H9 (cell line): ENCODE measurements at regions not wholly inside any gene's neighbourhood (a gene's known extent, or its start where the extent isn't known, plus 50 kb on each side); places are given as distances from the start of the nearest gene placed in this dataset.

ENCODE experiments used
- DNase-seq: peaks from one replicate; pipeline ENCODE4 v3.0.0-alpha.2; 2017
- H2AFZ ChIP-seq: one replicate; pipeline ENCODE4 v1.6.1; 2013; ENCODE audit warnings: mild to moderate bottlenecking, low read length, control low read depth, moderate library complexity
- H2AK5ac ChIP-seq: 2 replicates; pipeline ENCODE4 v1.6.1; 2013; ENCODE audit warnings: low read length, control low read depth, mixed read lengths; ENCODE audit not compliant: insufficient read length
- H2BK120ac ChIP-seq: one replicate; pipeline ENCODE4 v1.6.1; 2013; ENCODE audit warnings: low read depth, mild to moderate bottlenecking, low read length, control low read depth, inconsistent platforms; ENCODE audit not compliant: poor library complexity, severe bottlenecking
- H2BK12ac ChIP-seq: 2 replicates; pipeline ENCODE4 v1.6.1; 2013; ENCODE audit warnings: low read length, control low read depth, mixed read lengths, low read depth; ENCODE audit not compliant: insufficient read length
- H2BK15ac ChIP-seq: 2 replicates; pipeline ENCODE4 v1.6.1; 2013; ENCODE audit warnings: low read depth, low read length, control low read depth
- H2BK20ac ChIP-seq: one replicate; pipeline ENCODE4 v1.6.1; 2013; ENCODE audit warnings: low read depth, mild to moderate bottlenecking, low read length, control low read depth, inconsistent platforms; ENCODE audit not compliant: poor library complexity, severe bottlenecking
- H2BK5ac ChIP-seq: 2 replicates; pipeline ENCODE4 v1.6.1; 2013; ENCODE audit warnings: low read length, control low read depth, mixed read lengths; ENCODE audit not compliant: insufficient read length
- H3K14ac ChIP-seq: 2 replicates; pipeline ENCODE4 v1.6.1; 2013; ENCODE audit warnings: low read length, control low read depth; ENCODE audit not compliant: insufficient read depth
- H3K18ac ChIP-seq: 2 replicates; pipeline ENCODE4 v1.6.1; 2013; ENCODE audit warnings: low read depth, mild to moderate bottlenecking, mixed read lengths, low read length, control low read depth; ENCODE audit not compliant: insufficient read length
- H3K23ac ChIP-seq: 2 replicates; pipeline ENCODE4 v1.6.1; 2013; ENCODE audit warnings: low read length, control low read depth, mixed read lengths, low read depth; ENCODE audit not compliant: insufficient read length
- H3K23me2 ChIP-seq: 2 replicates; pipeline ENCODE4 v1.6.1; 2013; ENCODE audit warnings: low read depth, mild to moderate bottlenecking, mixed read lengths, low read length, control low read depth; ENCODE audit not compliant: insufficient read length, poor library complexity, severe bottlenecking
- H3K27ac ChIP-seq: 2 replicates; pipeline ENCODE4 v1.5.1; 2013; ENCODE audit warnings: low read length, control low read depth, mixed read lengths, low read depth; ENCODE audit not compliant: insufficient read length
- H3K27me3 ChIP-seq: 2 replicates; pipeline ENCODE4 v1.6.1; 2013; ENCODE audit warnings: low read length, control low read depth, inconsistent platforms; ENCODE audit not compliant: insufficient read depth
- H3K4ac ChIP-seq: 2 replicates; pipeline ENCODE4 v1.6.1; 2013; ENCODE audit warnings: low read depth, mild to moderate bottlenecking, control low read depth, inconsistent platforms, low read length, moderate library complexity
- H3K4me1 ChIP-seq: 2 replicates; pipeline ENCODE4 v1.6.1; 2013; ENCODE audit warnings: low read length, control low read depth, inconsistent platforms; ENCODE audit not compliant: insufficient read depth
- H3K4me2 ChIP-seq: 2 replicates; pipeline ENCODE4 v1.6.1; 2013; ENCODE audit warnings: low read length, control low read depth, mixed read lengths; ENCODE audit not compliant: insufficient read length, insufficient read depth
- H3K56ac ChIP-seq: 2 replicates; pipeline ENCODE4 v1.6.1; 2013; ENCODE audit warnings: low read depth, mild to moderate bottlenecking, mixed read lengths, low read length, control low read depth; ENCODE audit not compliant: insufficient read length
- H3K79me1 ChIP-seq: 2 replicates; pipeline ENCODE4 v1.6.1; 2013; ENCODE audit warnings: low read depth, mild to moderate bottlenecking, moderate library complexity, low read length, control low read depth, inconsistent platforms; ENCODE audit not compliant: insufficient read depth, poor library complexity, severe bottlenecking
- H3K79me2 ChIP-seq: 2 replicates; pipeline ENCODE4 v1.6.1; 2013; ENCODE audit warnings: low read length, control low read depth, inconsistent platforms; ENCODE audit not compliant: insufficient read depth
- H3K9ac ChIP-seq: 2 replicates; pipeline ENCODE4 v1.6.1; 2013; ENCODE audit warnings: low read length, control low read depth, mixed read lengths; ENCODE audit not compliant: insufficient read length; ENCODE audit errors: extremely low read depth
- H3K9me3 ChIP-seq: one replicate; pipeline ENCODE4 v1.6.1; 2013; ENCODE audit warnings: low read depth, low read length, inconsistent platforms; ENCODE audit not compliant: control insufficient read depth
- H3T11ph ChIP-seq: one replicate; pipeline ENCODE4 v1.6.1; 2013; ENCODE audit warnings: mild to moderate bottlenecking, low read length, control low read depth, inconsistent platforms
- H4K20me1 ChIP-seq: one replicate; pipeline ENCODE4 v1.6.1; 2013; ENCODE audit not compliant: control insufficient read depth, insufficient read length, insufficient read depth
- H4K5ac ChIP-seq: 2 replicates; pipeline ENCODE4 v1.6.1; 2013; ENCODE audit warnings: low read depth, mild to moderate bottlenecking, mixed read lengths, low read length, control low read depth; ENCODE audit not compliant: insufficient read length
- H4K8ac ChIP-seq: replicated peaks from 2 replicates; pipeline ENCODE4 v1.6.1; 2013; ENCODE audit warnings: low read length, control low read depth, mixed read lengths, low read depth; ENCODE audit not compliant: insufficient read length
- H4K91ac ChIP-seq: 2 replicates; pipeline ENCODE4 v1.6.1; 2013; ENCODE audit warnings: low read depth, mild to moderate bottlenecking, moderate library complexity, mixed read lengths, low read length, control low read depth; ENCODE audit not compliant: insufficient read length
- H3K27ac Mint-ChIP-seq, 3 experiments: 2 replicates in 2 of 3; 3 replicates in 1 of 3; pipeline ENCODE4 v1.8.0; 2020 to 2021; ENCODE audit warnings: mixed read lengths in 3 of 3, mild to moderate bottlenecking in 1 of 3, moderate library complexity in 1 of 3
- H3K27me3 Mint-ChIP-seq: 2 replicates; pipeline ENCODE4 v1.8.0; 2021; ENCODE audit warnings: low read depth, mild to moderate bottlenecking, moderate library complexity, mixed read lengths
- H3K36me3 Mint-ChIP-seq, 3 experiments: 2 replicates in 2 of 3; 3 replicates in 1 of 3; pipeline ENCODE4 v1.8.0; 2020 to 2021; ENCODE audit warnings: low read depth in 3 of 3, mixed read lengths in 3 of 3; ENCODE audit not compliant: insufficient read depth in 1 of 3
- H3K4me1 Mint-ChIP-seq, 2 experiments: 2 replicates each; pipeline ENCODE4 v1.8.0; 2020; ENCODE audit warnings: mixed read lengths in 2 of 2
- H3K4me3 Mint-ChIP-seq, 2 experiments: 2 replicates in 1 of 2; 3 replicates in 1 of 2; pipeline ENCODE4 v1.8.0; 2020 to 2021; ENCODE audit warnings: mild to moderate bottlenecking in 2 of 2, mixed read lengths in 2 of 2, moderate library complexity in 1 of 2
- H3K9me3 Mint-ChIP-seq, 2 experiments: 2 replicates in 1 of 2; 3 replicates in 1 of 2; pipeline ENCODE4 v1.8.0; 2020; ENCODE audit warnings: mild to moderate bottlenecking in 2 of 2, mixed read lengths in 2 of 2, moderate library complexity in 1 of 2
- WGBS: extraction: QIAGEN DNeasy Blood & Tissue Kit; methylation state at CpG from one replicate; pipeline ENCODE4 v1.1.7; 2013; ENCODE audit warnings: missing lambda C conversion rate, low lambda C conversion rate, mixed read lengths; ENCODE audit not compliant: insufficient read length; ENCODE audit errors: extremely low coverage; 5-methylcytosine and 5-hydroxymethylcytosine counted together
- TF ChIP-seq, protein P1 (sequence below): fragments of 200-600 bp; sonication (generic); conservative IDR thresholded peaks from 3 replicates; pipeline ENCODE4 v1.8.0; 2021; ENCODE audit warnings: antibody characterized with exemption, mild to moderate bottlenecking

- H4K91ac ChIP-seq, result no peak overlapping the region
- no peak for DNase-seq
- H3K4ac ChIP-seq, result no peak overlapping the region
- H3K9me3 Mint-ChIP-seq, result peaks cover 7 to 10% of the 10 kb centered on the region in 2 experiments; a peak in 3 of 5 replicates
- H3K79me1 ChIP-seq, result no peaks in the 10 kb centered on the region
- no peaks in the 10 kb centered on the region for H3K4me1 ChIP-seq
- no peaks in the 10 kb centered on the region for H3K79me2 ChIP-seq
- H3K27me3 Mint-ChIP-seq, result no peaks in the 10 kb centered on the region
- H4K8ac ChIP-seq, result no peak overlapping the region
- no peak overlapping the region for H3K18ac ChIP-seq
- peaks cover 4 to 7% of the 10 kb centered on the region in 2 experiments for H3K4me1 Mint-ChIP-seq
- no peak overlapping the region for H3K23ac ChIP-seq
- no peaks in the 10 kb centered on the region for H4K20me1 ChIP-seq
- no peaks in the 10 kb centered on the region for H3K23me2 ChIP-seq
- no peak overlapping the region for H3K56ac ChIP-seq
- no peak overlapping the region for H3K9ac ChIP-seq
- H2AK5ac ChIP-seq, result no peak overlapping the region
- H3K27ac Mint-ChIP-seq, result peak overlapping the region in 1 of 3 experiments; percentile 51; a peak in 2 of 7 replicates
- H3K27ac ChIP-seq, result no peak overlapping the region
- H2BK15ac ChIP-seq, result no peak overlapping the region
- H3K4me2 ChIP-seq, result no peak overlapping the region
- H2AFZ ChIP-seq, result no peak overlapping the region
- TF ChIP-seq, protein P1, sequence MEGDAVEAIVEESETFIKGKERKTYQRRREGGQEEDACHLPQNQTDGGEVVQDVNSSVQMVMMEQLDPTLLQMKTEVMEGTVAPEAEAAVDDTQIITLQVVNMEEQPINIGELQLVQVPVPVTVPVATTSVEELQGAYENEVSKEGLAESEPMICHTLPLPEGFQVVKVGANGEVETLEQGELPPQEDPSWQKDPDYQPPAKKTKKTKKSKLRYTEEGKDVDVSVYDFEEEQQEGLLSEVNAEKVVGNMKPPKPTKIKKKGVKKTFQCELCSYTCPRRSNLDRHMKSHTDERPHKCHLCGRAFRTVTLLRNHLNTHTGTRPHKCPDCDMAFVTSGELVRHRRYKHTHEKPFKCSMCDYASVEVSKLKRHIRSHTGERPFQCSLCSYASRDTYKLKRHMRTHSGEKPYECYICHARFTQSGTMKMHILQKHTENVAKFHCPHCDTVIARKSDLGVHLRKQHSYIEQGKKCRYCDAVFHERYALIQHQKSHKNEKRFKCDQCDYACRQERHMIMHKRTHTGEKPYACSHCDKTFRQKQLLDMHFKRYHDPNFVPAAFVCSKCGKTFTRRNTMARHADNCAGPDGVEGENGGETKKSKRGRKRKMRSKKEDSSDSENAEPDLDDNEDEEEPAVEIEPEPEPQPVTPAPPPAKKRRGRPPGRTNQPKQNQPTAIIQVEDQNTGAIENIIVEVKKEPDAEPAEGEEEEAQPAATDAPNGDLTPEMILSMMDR, result no peak
- H3K4me3 Mint-ChIP-seq, result no peak overlapping the region
- no peaks in the 10 kb centered on the region; a peak in 1 of 7 replicates for H3K36me3 Mint-ChIP-seq
- no peak overlapping the region for H2BK5ac ChIP-seq
- H3K9me3 ChIP-seq, result no peaks in the 10 kb centered on the region
- no peak overlapping the region for H2BK120ac ChIP-seq
- no peak overlapping the region for H3T11ph ChIP-seq
- H3K27me3 ChIP-seq, result no peaks in the 10 kb centered on the region
- H2BK20ac ChIP-seq, result no peak overlapping the region
- no peak overlapping the region for H2BK12ac ChIP-seq
- no peak overlapping the region for H4K5ac ChIP-seq
- no peak overlapping the region for H3K14ac ChIP-seq
- WGBS, result no CpG with 5 or more reads among the region's 7 CpGs
Measured at GRCh38 chr1:209265301-209265700, 318.2 kb upstream of the CAMK1G start.
